ENCODE measurements at regions not wholly inside any gene's neighbourhood (a gene's known extent, or its start where the extent isn't known, plus 50 kb on each side); places are given as distances from the start of the nearest gene placed in this dataset.

DNA sequence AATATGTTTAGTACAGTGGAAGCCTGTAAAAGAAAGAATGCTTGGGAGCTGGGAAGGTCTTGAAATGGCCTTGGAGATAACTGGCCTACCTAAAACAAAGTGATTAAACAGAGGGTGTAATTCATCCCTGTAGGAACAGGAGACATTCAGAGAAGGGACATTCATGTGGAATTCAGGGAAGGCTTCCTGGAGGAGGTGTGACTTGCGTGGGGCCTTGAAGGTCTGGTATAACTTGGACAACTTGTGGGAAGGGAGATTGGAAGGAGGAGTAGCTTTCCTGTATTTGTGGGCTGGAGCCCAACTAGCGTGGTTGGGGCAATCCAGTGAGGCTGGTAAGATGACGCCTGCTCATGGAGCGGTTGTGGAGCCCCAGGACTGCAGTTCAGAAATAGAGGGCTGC lies 156.4 kb downstream of the AACS start:
- TF ChIP-seq, protein P1, sequence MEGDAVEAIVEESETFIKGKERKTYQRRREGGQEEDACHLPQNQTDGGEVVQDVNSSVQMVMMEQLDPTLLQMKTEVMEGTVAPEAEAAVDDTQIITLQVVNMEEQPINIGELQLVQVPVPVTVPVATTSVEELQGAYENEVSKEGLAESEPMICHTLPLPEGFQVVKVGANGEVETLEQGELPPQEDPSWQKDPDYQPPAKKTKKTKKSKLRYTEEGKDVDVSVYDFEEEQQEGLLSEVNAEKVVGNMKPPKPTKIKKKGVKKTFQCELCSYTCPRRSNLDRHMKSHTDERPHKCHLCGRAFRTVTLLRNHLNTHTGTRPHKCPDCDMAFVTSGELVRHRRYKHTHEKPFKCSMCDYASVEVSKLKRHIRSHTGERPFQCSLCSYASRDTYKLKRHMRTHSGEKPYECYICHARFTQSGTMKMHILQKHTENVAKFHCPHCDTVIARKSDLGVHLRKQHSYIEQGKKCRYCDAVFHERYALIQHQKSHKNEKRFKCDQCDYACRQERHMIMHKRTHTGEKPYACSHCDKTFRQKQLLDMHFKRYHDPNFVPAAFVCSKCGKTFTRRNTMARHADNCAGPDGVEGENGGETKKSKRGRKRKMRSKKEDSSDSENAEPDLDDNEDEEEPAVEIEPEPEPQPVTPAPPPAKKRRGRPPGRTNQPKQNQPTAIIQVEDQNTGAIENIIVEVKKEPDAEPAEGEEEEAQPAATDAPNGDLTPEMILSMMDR (IDR thresholded peaks at IDR 0.05) = no peak
- no peak for TF ChIP-seq POLR2A (IDR thresholded peaks at IDR 0.05)

All from adrenal gland (tissue), 5 donors.